Neural cell (in vitro differentiated cells): ENCODE measurements at regions not wholly inside any gene's neighbourhood (a gene's known extent, or its start where the extent isn't known, plus 50 kb on each side); places are given as distances from the start of the nearest gene placed in this dataset.

Experiments used
- H2AFZ ChIP-seq: fragments of 200-600, 300-800 bp; sonication (generic), shearing (Covaris generic); 2 replicates; pipeline ENCODE4 v1.6.0; 2014; ENCODE audit warnings: low read depth, mild to moderate bottlenecking, antibody characterized with exemption, low read length, moderate library complexity
- H3F3A ChIP-seq: fragments of 200-600 bp; shearing (Covaris generic); 2 replicates; pipeline ENCODE4 v1.6.1; 2016; ENCODE audit warnings: mild to moderate bottlenecking, moderate library complexity, mixed read lengths, antibody characterized with exemption, low read length; ENCODE audit not compliant: insufficient read depth, poor library complexity, severe bottlenecking
- H3K27ac ChIP-seq: fragments of 200-600, 300-800 bp; sonication (generic), shearing (Covaris generic); 2 replicates; pipeline ENCODE4 v1.5.1; 2014; ENCODE audit warnings: mild to moderate bottlenecking, low read length, moderate library complexity
- H3K27me3 ChIP-seq: fragments of 300-800, 200-600 bp; sonication (generic), shearing (Covaris generic); 2 replicates; pipeline ENCODE4 v1.6.0; 2014; ENCODE audit warnings: mild to moderate bottlenecking, low read depth, low read length, moderate library complexity; ENCODE audit not compliant: insufficient read depth
- H3K36me3 ChIP-seq: fragments of 300-800, 200-600 bp; sonication (generic), shearing (Covaris generic); 2 replicates; pipeline ENCODE4 v1.5.1; 2014; ENCODE audit warnings: mild to moderate bottlenecking, antibody characterized with exemption, low read length, moderate library complexity; ENCODE audit not compliant: insufficient read depth
- H3K4me2 ChIP-seq: fragments of 300-800, 200-600 bp; sonication (generic), shearing (Covaris generic); 2 replicates; pipeline ENCODE4 v1.6.0; 2014; ENCODE audit warnings: mild to moderate bottlenecking, low read length
- H3K4me3 ChIP-seq: fragments of 300-800, 200-600 bp; sonication (generic), shearing (Covaris generic); 2 replicates; pipeline ENCODE4 v1.5.1; 2014; ENCODE audit warnings: mild to moderate bottlenecking, low read length, moderate library complexity
- H3K79me2 ChIP-seq: fragments of 200-600 bp; shearing (Covaris generic); replicated peaks from 2 replicates; pipeline ENCODE4 v1.6.0; 2014; ENCODE audit warnings: mild to moderate bottlenecking, low read length, moderate library complexity; ENCODE audit not compliant: insufficient read depth
- H3K9ac ChIP-seq: fragments of 300-800, 200-600 bp; sonication (generic), shearing (Covaris generic); 2 replicates; pipeline ENCODE4 v1.6.1; 2016; ENCODE audit warnings: mild to moderate bottlenecking, low read length, mixed read lengths
- H3K9me2 ChIP-seq: fragments of 200-600 bp; shearing (Covaris generic); 2 replicates; pipeline ENCODE4 v1.6.1; 2016; ENCODE audit warnings: mild to moderate bottlenecking, low read length, mixed read lengths; ENCODE audit not compliant: insufficient read depth
- H3K9me3 ChIP-seq: fragments of 200-600, 300-800 bp; sonication (generic), shearing (Covaris generic); 2 replicates; pipeline ENCODE4 v1.6.1; 2016; ENCODE audit warnings: mild to moderate bottlenecking, mixed run types, low read length, moderate library complexity, mixed read lengths
- H4K20me1 ChIP-seq: fragments of 200-600 bp; shearing (Covaris generic); 2 replicates; pipeline ENCODE4 v1.6.1; 2016; ENCODE audit warnings: mild to moderate bottlenecking, mixed run types; ENCODE audit not compliant: insufficient read depth
- EP300 ChIP-seq: fragments of 450-650 bp; conservative IDR thresholded peaks from 2 replicates; pipeline ENCODE4 v1.6.1; 2014; ENCODE audit warnings: antibody characterized with exemption, mild to moderate bottlenecking, moderate library complexity; ENCODE audit not compliant: poor library complexity, severe bottlenecking
- EZH2 ChIP-seq: fragments of 200-600, 300-800 bp; shearing (Covaris generic), sonication (generic); IDR thresholded peaks from 2 replicates; pipeline ENCODE4 v1.6.1; 2014; ENCODE audit warnings: antibody characterized with exemption, low read length, borderline replicate concordance, mild to moderate bottlenecking; ENCODE audit not compliant: insufficient read depth, poor library complexity, severe bottlenecking
- MXI1 ChIP-seq: fragments of 450-650 bp; conservative IDR thresholded peaks from 2 replicates; pipeline ENCODE4 v1.6.1; 2014; ENCODE audit warnings: antibody characterized with exemption, mild to moderate bottlenecking; ENCODE audit not compliant: poor library complexity, severe bottlenecking
- POLR2AphosphoS5 ChIP-seq: IDR thresholded peaks from 2 replicates; pipeline ENCODE4 v1.6.1; 2012
- RAD21 ChIP-seq: fragments of 450-650 bp; conservative IDR thresholded peaks from 2 replicates; pipeline ENCODE4 v1.6.1; 2014; ENCODE audit warnings: antibody characterized with exemption, mild to moderate bottlenecking, moderate library complexity
- REST ChIP-seq: IDR thresholded peaks from 2 replicates; pipeline ENCODE4 v1.6.1; 2012; ENCODE audit warnings: borderline replicate concordance
- SMC3 ChIP-seq: fragments of 450-650 bp; conservative IDR thresholded peaks from 2 replicates; pipeline ENCODE4 v1.6.1; 2014; ENCODE audit warnings: antibody characterized with exemption, mild to moderate bottlenecking, moderate library complexity; ENCODE audit not compliant: poor library complexity
- TAF1 ChIP-seq: IDR thresholded peaks from 2 replicates; pipeline ENCODE4 v1.6.1; 2012; ENCODE audit warnings: low read depth
- TF ChIP-seq, protein P1 (sequence below): fragments of 450-650 bp; IDR thresholded peaks from 2 replicates; pipeline ENCODE4 v1.5.1; 2014; ENCODE audit warnings: antibody characterized with exemption, mild to moderate bottlenecking, moderate library complexity; ENCODE audit not compliant: poor library complexity, severe bottlenecking

DNA sequence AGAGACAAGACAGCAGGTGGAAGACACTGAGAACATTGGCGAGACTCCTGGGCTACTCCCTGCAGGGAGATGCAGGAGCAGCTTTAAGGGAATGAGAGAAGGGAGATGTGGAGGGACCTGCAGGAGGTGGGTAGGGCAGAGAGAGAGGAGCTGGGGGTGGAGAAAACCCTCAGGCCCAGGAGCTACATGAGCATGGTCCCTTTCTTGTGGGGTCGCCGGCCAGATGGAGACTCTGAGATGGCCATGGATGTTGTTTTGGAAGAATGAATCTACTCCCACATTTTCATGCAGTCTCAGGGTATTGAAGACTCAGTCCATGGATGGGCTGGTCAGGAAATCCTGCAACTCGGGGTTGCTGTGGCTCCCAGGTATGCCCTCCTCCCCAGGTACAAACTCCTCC, 1381.9 kb downstream of the TBC1D22A start:
- Histone ChIP-seq H3K4me2 (no peak overlapping the region), H3F3A (no peaks in the 10 kb centered on the region), H3K4me3 (no peak overlapping the region), H3K9ac (no peak overlapping the region), H3K36me3 (no peaks in the 10 kb centered on the region), H3K9me3 (no peaks in the 10 kb centered on the region), H4K20me1 (no peaks in the 10 kb centered on the region), H3K27me3 (no peaks in the 10 kb centered on the region), H3K9me2 (no peaks in the 10 kb centered on the region), H2AFZ (no peak overlapping the region), H3K27ac (no peak overlapping the region), H3K79me2 (no peaks in the 10 kb centered on the region)
- no peak for TF ChIP-seq POLR2AphosphoS5
- TF ChIP-seq REST, result no peak
- no peak for TF ChIP-seq EP300
- no peak for TF ChIP-seq TAF1
- TF ChIP-seq EZH2, result no peak
- no peak for TF ChIP-seq SMC3
- TF ChIP-seq, protein P1, sequence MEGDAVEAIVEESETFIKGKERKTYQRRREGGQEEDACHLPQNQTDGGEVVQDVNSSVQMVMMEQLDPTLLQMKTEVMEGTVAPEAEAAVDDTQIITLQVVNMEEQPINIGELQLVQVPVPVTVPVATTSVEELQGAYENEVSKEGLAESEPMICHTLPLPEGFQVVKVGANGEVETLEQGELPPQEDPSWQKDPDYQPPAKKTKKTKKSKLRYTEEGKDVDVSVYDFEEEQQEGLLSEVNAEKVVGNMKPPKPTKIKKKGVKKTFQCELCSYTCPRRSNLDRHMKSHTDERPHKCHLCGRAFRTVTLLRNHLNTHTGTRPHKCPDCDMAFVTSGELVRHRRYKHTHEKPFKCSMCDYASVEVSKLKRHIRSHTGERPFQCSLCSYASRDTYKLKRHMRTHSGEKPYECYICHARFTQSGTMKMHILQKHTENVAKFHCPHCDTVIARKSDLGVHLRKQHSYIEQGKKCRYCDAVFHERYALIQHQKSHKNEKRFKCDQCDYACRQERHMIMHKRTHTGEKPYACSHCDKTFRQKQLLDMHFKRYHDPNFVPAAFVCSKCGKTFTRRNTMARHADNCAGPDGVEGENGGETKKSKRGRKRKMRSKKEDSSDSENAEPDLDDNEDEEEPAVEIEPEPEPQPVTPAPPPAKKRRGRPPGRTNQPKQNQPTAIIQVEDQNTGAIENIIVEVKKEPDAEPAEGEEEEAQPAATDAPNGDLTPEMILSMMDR, result no peak
- no peak for TF ChIP-seq RAD21
- TF ChIP-seq MXI1, result no peak

GRCh38 chr22:48143856-48144255, 1381.4 kb downstream of the TBC1D22A start:
- no peaks in the 10 kb centered on the region for H4K20me1 ChIP-seq
- no peak overlapping the region for H3K27ac ChIP-seq
- H3K9me3 ChIP-seq, result no peaks in the 10 kb centered on the region
- no peak overlapping the region for H2AFZ ChIP-seq
- no peak overlapping the region for H3K9ac ChIP-seq
- no peak overlapping the region for H3K4me3 ChIP-seq
- no peaks in the 10 kb centered on the region for H3K27me3 ChIP-seq
- H3F3A ChIP-seq, result no peaks in the 10 kb centered on the region
- no peaks in the 10 kb centered on the region for H3K36me3 ChIP-seq
- H3K79me2 ChIP-seq, result no peaks in the 10 kb centered on the region
- H3K9me2 ChIP-seq, result no peaks in the 10 kb centered on the region
- H3K4me2 ChIP-seq, result no peak overlapping the region
- no peak for TF ChIP-seq EP300
- TF ChIP-seq TAF1, result no peak
- no peak for TF ChIP-seq MXI1
- TF ChIP-seq POLR2AphosphoS5, result no peak
- TF ChIP-seq EZH2, result no peak
- no peak for TF ChIP-seq RAD21
- no peak for TF ChIP-seq REST
- no peak for TF ChIP-seq SMC3
- TF ChIP-seq, protein P1, result no peak
